ENCODE measurements at regions not wholly inside any gene's neighbourhood (a gene's known extent, or its start where the extent isn't known, plus 50 kb on each side); places are given as distances from the start of the nearest gene placed in this dataset.

- Histone ChIP-seq H3K79me2 (no peaks in the 10 kb centered on the region), H3K4me1 (ENCODE audit: insufficient read depth) (no peaks in the 10 kb centered on the region), H3K27ac (no peak overlapping the region), H3K4me3 (no peak overlapping the region), H3K9me2 (replicated peaks; ENCODE audit: insufficient read depth) (no peaks in the 10 kb centered on the region), H2AFZ (no peak overlapping the region), H3K4me2 (no peak overlapping the region), H3K27me3 (no peaks in the 10 kb centered on the region), H4K20me1 (ENCODE audit: insufficient read depth, poor library complexity, severe bottlenecking) (no peaks in the 10 kb centered on the region), H3K36me3 (replicated peaks; ENCODE audit: insufficient read depth, low read depth) (no peaks in the 10 kb centered on the region), H3K9me3 (ENCODE audit: low read depth) (no peaks in the 10 kb centered on the region)
- TF ChIP-seq EZH2 (IDR thresholded peaks at IDR 0.05; ENCODE audit: borderline replicate concordance), result no peak
- TF ChIP-seq EZH2phosphoT487 (IDR thresholded peaks at IDR 0.05; ENCODE audit: low read depth, severe bottlenecking, unreplicated experiment), result no peak
- TF ChIP-seq CTCF (IDR thresholded peaks at IDR 0.05; ENCODE audit: poor library complexity), result no peak
- DNase-seq (ENCODE audit: low spot score), result no peak
Observed at GRCh38 chr11:57047610-57048009, 58.9 kb downstream of the OR5AK2 start.

GRCh38 chr11:57049749-57050148, 61.0 kb downstream of the OR5AK2 start:
- DNase-seq (ENCODE audit: low spot score), result no peak
- no peaks in the 10 kb centered on the region for H4K20me1 ChIP-seq (ENCODE audit: insufficient read depth, poor library complexity, severe bottlenecking)
- H3K79me2 ChIP-seq, result no peaks in the 10 kb centered on the region
- no peak overlapping the region for H3K4me3 ChIP-seq
- H3K9me2 ChIP-seq (replicated peaks; ENCODE audit: insufficient read depth), result no peaks in the 10 kb centered on the region
- 75% methylated on average over 4 of the region's 4 CpGs for WGBS (ENCODE audit: low lambda C conversion rate, missing lambda C conversion rate)
- no peaks in the 10 kb centered on the region for H3K27me3 ChIP-seq
- H3K4me1 ChIP-seq (ENCODE audit: insufficient read depth), result no peaks in the 10 kb centered on the region
- H2AFZ ChIP-seq, result no peak overlapping the region
- H3K27ac ChIP-seq, result no peak overlapping the region
- TF ChIP-seq EZH2 (IDR thresholded peaks at IDR 0.05; ENCODE audit: borderline replicate concordance), result no peak
- TF ChIP-seq EZH2phosphoT487 (IDR thresholded peaks at IDR 0.05; ENCODE audit: low read depth, severe bottlenecking, unreplicated experiment), result no peak
- no peak for TF ChIP-seq CTCF (IDR thresholded peaks at IDR 0.05; ENCODE audit: poor library complexity)
- no peak overlapping the region for H3K4me2 ChIP-seq
- H3K9me3 ChIP-seq (ENCODE audit: low read depth), result no peaks in the 10 kb centered on the region
- H3K36me3 ChIP-seq (replicated peaks; ENCODE audit: insufficient read depth, low read depth), result no peaks in the 10 kb centered on the region

GRCh38 chr11:57054817-57055216, 66.1 kb downstream of the OR5AK2 start:
- no peak for DNase-seq (ENCODE audit: low spot score)
- no peaks in the 10 kb centered on the region for H3K36me3 ChIP-seq (replicated peaks; ENCODE audit: insufficient read depth, low read depth)
- H4K20me1 ChIP-seq (ENCODE audit: insufficient read depth, poor library complexity, severe bottlenecking), result no peaks in the 10 kb centered on the region
- H2AFZ ChIP-seq, result no peak overlapping the region
- H3K27me3 ChIP-seq, result no peaks in the 10 kb centered on the region
- no peaks in the 10 kb centered on the region for H3K9me3 ChIP-seq (ENCODE audit: low read depth)
- no peak overlapping the region for H3K27ac ChIP-seq
- TF ChIP-seq EZH2 (IDR thresholded peaks at IDR 0.05; ENCODE audit: borderline replicate concordance) (no peak), EZH2phosphoT487 (IDR thresholded peaks at IDR 0.05; ENCODE audit: low read depth, severe bottlenecking, unreplicated experiment) (no peak), CTCF (IDR thresholded peaks at IDR 0.05; ENCODE audit: poor library complexity) (no peak)
- no peaks in the 10 kb centered on the region for H3K9me2 ChIP-seq (replicated peaks; ENCODE audit: insufficient read depth)
- no peaks in the 10 kb centered on the region for H3K79me2 ChIP-seq
- H3K4me1 ChIP-seq (ENCODE audit: insufficient read depth), result no peaks in the 10 kb centered on the region
- no peak overlapping the region for H3K4me2 ChIP-seq
- no peak overlapping the region for H3K4me3 ChIP-seq

- Histone ChIP-seq H4K20me1 (ENCODE audit: insufficient read depth, poor library complexity, severe bottlenecking) (no peaks in the 10 kb centered on the region), H3K9me3 (ENCODE audit: low read depth) (no peaks in the 10 kb centered on the region), H3K4me1 (ENCODE audit: insufficient read depth) (no peaks in the 10 kb centered on the region), H3K9me2 (replicated peaks; ENCODE audit: insufficient read depth) (no peaks in the 10 kb centered on the region), H3K36me3 (replicated peaks; ENCODE audit: insufficient read depth, low read depth) (no peaks in the 10 kb centered on the region), H2AFZ (no peak overlapping the region), H3K27me3 (no peaks in the 10 kb centered on the region), H3K4me3 (no peak overlapping the region), H3K4me2 (no peak overlapping the region), H3K27ac (no peak overlapping the region), H3K79me2 (no peaks in the 10 kb centered on the region)
- no peak for DNase-seq (ENCODE audit: low spot score)
- TF ChIP-seq EZH2phosphoT487 (IDR thresholded peaks at IDR 0.05; ENCODE audit: low read depth, severe bottlenecking, unreplicated experiment) (no peak), EZH2 (IDR thresholded peaks at IDR 0.05; ENCODE audit: borderline replicate concordance) (no peak), CTCF (IDR thresholded peaks at IDR 0.05; ENCODE audit: poor library complexity) (no peak)
- 97% methylated on average over 2 of the region's 2 CpGs for WGBS (ENCODE audit: low lambda C conversion rate, missing lambda C conversion rate)
Observed at GRCh38 chr11:57055744-57056143, 67.0 kb downstream of the OR5AK2 start.

Measured in hepatocyte (in vitro differentiated cells).